HEK293 (cell line): ENCODE measurements at regions not wholly inside any gene's neighbourhood (a gene's known extent, or its start where the extent isn't known, plus 50 kb on each side); places are given as distances from the start of the nearest gene placed in this dataset.

ENCODE experiments used
- CTCF ChIA-PET: fragments of 350-600 bp; formaldehyde crosslinking; extraction: SDS; loops from one replicate; lab custom pipeline; 2021; ENCODE audit warnings: antibody characterized with exemption; lab: Yijun Ruan, JAX
- POLR2A ChIA-PET: fragments of 300-600 bp; formaldehyde crosslinking; extraction: SDS; loops from one replicate; lab custom pipeline; 2020; ENCODE audit warnings: antibody characterized with exemption, inconsistent platforms; lab: Yijun Ruan, JAX
- H3K27ac ChIP-seq: fragments of 200-500 bp; sonication (Bioruptor generic); 2 replicates; pipeline ENCODE4 v1.5.1; 2014; ENCODE audit warnings: low read depth, low read length, control low read depth, inconsistent platforms; ENCODE audit errors: extremely low read depth
- H3K36me3 ChIP-seq, 2 experiments: fragments of 200-500 bp in 1 of 2; sonication (Bioruptor generic) in 1 of 2; 1 replicate in 1 of 2; 2 replicates in 1 of 2; pipeline ENCODE4 v1.5.1; 2014 to 2017; ENCODE audit warnings: inconsistent platforms in 2 of 2, low read length in 2 of 2; ENCODE audit not compliant: control insufficient read depth in 2 of 2, insufficient read depth in 1 of 2
- H3K4me1 ChIP-seq: fragments of 200-500 bp; sonication (Bioruptor generic); 2 replicates; pipeline ENCODE4 v1.5.1; 2014; ENCODE audit warnings: mild to moderate bottlenecking, low read length, inconsistent platforms; ENCODE audit not compliant: control insufficient read depth, insufficient read depth
- H3K4me3 ChIP-seq: 2 replicates; pipeline ENCODE4 v1.5.1; 2011; ENCODE audit warnings: low read depth, mild to moderate bottlenecking, control low read depth, low read length, moderate library complexity
- H3K9me3 ChIP-seq: fragments of 200-500 bp; sonication (Bioruptor generic); 2 replicates; pipeline ENCODE4 v1.5.1; 2014; ENCODE audit warnings: low read depth, low read length, inconsistent platforms; ENCODE audit not compliant: control insufficient read depth, insufficient read depth
- EGR2 ChIP-seq: fragments of 450-650 bp; formaldehyde crosslinking; IDR thresholded peaks from 2 replicates; pipeline ENCODE4 v1.5.1; 2016; ENCODE audit warnings: low read depth, missing biosample characterization, missing genetic modification characterization
- KLF9 ChIP-seq: fragments of 450-650 bp; formaldehyde crosslinking; IDR thresholded peaks from 2 replicates; pipeline ENCODE4 v1.5.1; 2016; ENCODE audit warnings: missing biosample characterization, missing genetic modification characterization, low read depth
- MEIS1 ChIP-seq: sonication (generic); formaldehyde crosslinking; IDR thresholded peaks from 2 replicates; pipeline ENCODE4 v1.8.1; 2022; ENCODE audit warnings: missing genetic modification reagents, mild to moderate bottlenecking, borderline replicate concordance
- ZBTB7A ChIP-seq: fragments of 450-650 bp; formaldehyde crosslinking; IDR thresholded peaks from 2 replicates; pipeline ENCODE4 v1.5.1; 2016; ENCODE audit warnings: low read depth, missing biosample characterization, missing genetic modification characterization
- ZNF174 ChIP-seq: fragments of 450-650 bp; formaldehyde crosslinking; IDR thresholded peaks from 2 replicates; pipeline ENCODE4 v1.5.0; 2017; ENCODE audit warnings: missing biosample characterization, mild to moderate bottlenecking, missing genetic modification characterization
- ZNF19 ChIP-seq: fragments of 450-650 bp; formaldehyde crosslinking; IDR thresholded peaks from 2 replicates; pipeline ENCODE4; 2016; ENCODE audit warnings: missing biosample characterization, missing genetic modification characterization, low read depth
- ZNF2 ChIP-seq: fragments of 450-650 bp; formaldehyde crosslinking; IDR thresholded peaks from 2 replicates; pipeline ENCODE4 v1.5.1; 2016; ENCODE audit warnings: missing biosample characterization, missing genetic modification characterization
- ZNF239 ChIP-seq: fragments of 450-650 bp; formaldehyde crosslinking; IDR thresholded peaks from 2 replicates; pipeline ENCODE4 v1.5.1; 2016; ENCODE audit warnings: missing biosample characterization, missing genetic modification characterization
- TF ChIP-seq, protein P1 (sequence below): fragments of 450-650 bp; formaldehyde crosslinking; IDR thresholded peaks from 2 replicates; pipeline ENCODE4 v1.5.1; 2016; ENCODE audit warnings: missing biosample characterization, missing genetic modification characterization
- TF ChIP-seq, protein P2 (sequence below): fragments of 450-650 bp; formaldehyde crosslinking; IDR thresholded peaks from 2 replicates; pipeline ENCODE4 v1.5.1; 2016; ENCODE audit warnings: missing biosample characterization, missing genetic modification characterization
- TF ChIP-seq, protein P3 (sequence below): fragments of 450-650 bp; formaldehyde crosslinking; IDR thresholded peaks from 2 replicates; pipeline ENCODE4 v1.5.1; 2016; ENCODE audit warnings: missing biosample characterization, missing genetic modification characterization, borderline replicate concordance
- TF ChIP-seq, protein P4 (sequence below): fragments of 450-650 bp; formaldehyde crosslinking; IDR thresholded peaks from 2 replicates; pipeline ENCODE4 v1.5.1; 2016; ENCODE audit warnings: missing biosample characterization, missing genetic modification characterization
- TF ChIP-seq, protein P5 (sequence below): fragments of 450-650 bp; formaldehyde crosslinking; IDR thresholded peaks from 2 replicates; pipeline ENCODE4 v1.5.1; 2016; ENCODE audit warnings: missing biosample characterization, missing genetic modification characterization
- TF ChIP-seq, protein P6 (sequence below): IDR thresholded peaks from 2 replicates; pipeline ENCODE4 v1.6.1; 2011; ENCODE audit warnings: mild to moderate bottlenecking, low read depth, low read length, borderline replicate concordance

DNA sequence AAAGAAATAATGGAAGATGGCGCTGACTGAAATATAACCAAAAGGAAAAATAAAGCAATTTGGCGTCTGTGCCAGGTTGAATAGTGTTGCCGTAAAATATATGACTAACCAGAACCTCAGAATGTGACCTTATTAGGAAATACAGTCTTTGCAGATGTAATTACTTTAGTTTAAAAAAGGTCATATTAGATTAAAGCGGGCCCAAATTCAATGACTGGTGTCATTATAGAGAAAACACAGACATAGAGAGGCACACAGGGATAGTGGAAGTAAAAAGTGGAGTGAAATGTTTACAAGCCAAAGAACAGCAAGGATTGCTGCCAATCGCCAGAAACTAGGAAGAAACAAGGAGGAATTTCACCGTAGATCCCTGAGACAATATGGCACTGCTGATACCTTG is 521.2 kb downstream of the FRK start:
- TF ChIP-seq, protein P1, sequence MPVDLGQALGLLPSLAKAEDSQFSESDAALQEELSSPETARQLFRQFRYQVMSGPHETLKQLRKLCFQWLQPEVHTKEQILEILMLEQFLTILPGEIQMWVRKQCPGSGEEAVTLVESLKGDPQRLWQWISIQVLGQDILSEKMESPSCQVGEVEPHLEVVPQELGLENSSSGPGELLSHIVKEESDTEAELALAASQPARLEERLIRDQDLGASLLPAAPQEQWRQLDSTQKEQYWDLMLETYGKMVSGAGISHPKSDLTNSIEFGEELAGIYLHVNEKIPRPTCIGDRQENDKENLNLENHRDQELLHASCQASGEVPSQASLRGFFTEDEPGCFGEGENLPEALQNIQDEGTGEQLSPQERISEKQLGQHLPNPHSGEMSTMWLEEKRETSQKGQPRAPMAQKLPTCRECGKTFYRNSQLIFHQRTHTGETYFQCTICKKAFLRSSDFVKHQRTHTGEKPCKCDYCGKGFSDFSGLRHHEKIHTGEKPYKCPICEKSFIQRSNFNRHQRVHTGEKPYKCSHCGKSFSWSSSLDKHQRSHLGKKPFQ (tag by site-specific recombination): no peak
- TF ChIP-seq ZNF239 (no peak), ZNF19 (tag by site-specific recombination) (no peak), EGR2 (tag by site-specific recombination) (no peak), KLF9 (tag by site-specific recombination) (no peak), ZNF174 (no peak), ZBTB7A (tag by site-specific recombination) (no peak), MEIS1 (CRISPR knock-in tag) (no peak), ZNF2 (tag by site-specific recombination) (no peak)
- TF ChIP-seq, protein P2, sequence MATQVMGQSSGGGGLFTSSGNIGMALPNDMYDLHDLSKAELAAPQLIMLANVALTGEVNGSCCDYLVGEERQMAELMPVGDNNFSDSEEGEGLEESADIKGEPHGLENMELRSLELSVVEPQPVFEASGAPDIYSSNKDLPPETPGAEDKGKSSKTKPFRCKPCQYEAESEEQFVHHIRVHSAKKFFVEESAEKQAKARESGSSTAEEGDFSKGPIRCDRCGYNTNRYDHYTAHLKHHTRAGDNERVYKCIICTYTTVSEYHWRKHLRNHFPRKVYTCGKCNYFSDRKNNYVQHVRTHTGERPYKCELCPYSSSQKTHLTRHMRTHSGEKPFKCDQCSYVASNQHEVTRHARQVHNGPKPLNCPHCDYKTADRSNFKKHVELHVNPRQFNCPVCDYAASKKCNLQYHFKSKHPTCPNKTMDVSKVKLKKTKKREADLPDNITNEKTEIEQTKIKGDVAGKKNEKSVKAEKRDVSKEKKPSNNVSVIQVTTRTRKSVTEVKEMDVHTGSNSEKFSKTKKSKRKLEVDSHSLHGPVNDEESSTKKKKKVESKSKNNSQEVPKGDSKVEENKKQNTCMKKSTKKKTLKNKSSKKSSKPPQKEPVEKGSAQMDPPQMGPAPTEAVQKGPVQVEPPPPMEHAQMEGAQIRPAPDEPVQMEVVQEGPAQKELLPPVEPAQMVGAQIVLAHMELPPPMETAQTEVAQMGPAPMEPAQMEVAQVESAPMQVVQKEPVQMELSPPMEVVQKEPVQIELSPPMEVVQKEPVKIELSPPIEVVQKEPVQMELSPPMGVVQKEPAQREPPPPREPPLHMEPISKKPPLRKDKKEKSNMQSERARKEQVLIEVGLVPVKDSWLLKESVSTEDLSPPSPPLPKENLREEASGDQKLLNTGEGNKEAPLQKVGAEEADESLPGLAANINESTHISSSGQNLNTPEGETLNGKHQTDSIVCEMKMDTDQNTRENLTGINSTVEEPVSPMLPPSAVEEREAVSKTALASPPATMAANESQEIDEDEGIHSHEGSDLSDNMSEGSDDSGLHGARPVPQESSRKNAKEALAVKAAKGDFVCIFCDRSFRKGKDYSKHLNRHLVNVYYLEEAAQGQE (tag by site-specific recombination): no peak
- TF ChIP-seq, protein P3, sequence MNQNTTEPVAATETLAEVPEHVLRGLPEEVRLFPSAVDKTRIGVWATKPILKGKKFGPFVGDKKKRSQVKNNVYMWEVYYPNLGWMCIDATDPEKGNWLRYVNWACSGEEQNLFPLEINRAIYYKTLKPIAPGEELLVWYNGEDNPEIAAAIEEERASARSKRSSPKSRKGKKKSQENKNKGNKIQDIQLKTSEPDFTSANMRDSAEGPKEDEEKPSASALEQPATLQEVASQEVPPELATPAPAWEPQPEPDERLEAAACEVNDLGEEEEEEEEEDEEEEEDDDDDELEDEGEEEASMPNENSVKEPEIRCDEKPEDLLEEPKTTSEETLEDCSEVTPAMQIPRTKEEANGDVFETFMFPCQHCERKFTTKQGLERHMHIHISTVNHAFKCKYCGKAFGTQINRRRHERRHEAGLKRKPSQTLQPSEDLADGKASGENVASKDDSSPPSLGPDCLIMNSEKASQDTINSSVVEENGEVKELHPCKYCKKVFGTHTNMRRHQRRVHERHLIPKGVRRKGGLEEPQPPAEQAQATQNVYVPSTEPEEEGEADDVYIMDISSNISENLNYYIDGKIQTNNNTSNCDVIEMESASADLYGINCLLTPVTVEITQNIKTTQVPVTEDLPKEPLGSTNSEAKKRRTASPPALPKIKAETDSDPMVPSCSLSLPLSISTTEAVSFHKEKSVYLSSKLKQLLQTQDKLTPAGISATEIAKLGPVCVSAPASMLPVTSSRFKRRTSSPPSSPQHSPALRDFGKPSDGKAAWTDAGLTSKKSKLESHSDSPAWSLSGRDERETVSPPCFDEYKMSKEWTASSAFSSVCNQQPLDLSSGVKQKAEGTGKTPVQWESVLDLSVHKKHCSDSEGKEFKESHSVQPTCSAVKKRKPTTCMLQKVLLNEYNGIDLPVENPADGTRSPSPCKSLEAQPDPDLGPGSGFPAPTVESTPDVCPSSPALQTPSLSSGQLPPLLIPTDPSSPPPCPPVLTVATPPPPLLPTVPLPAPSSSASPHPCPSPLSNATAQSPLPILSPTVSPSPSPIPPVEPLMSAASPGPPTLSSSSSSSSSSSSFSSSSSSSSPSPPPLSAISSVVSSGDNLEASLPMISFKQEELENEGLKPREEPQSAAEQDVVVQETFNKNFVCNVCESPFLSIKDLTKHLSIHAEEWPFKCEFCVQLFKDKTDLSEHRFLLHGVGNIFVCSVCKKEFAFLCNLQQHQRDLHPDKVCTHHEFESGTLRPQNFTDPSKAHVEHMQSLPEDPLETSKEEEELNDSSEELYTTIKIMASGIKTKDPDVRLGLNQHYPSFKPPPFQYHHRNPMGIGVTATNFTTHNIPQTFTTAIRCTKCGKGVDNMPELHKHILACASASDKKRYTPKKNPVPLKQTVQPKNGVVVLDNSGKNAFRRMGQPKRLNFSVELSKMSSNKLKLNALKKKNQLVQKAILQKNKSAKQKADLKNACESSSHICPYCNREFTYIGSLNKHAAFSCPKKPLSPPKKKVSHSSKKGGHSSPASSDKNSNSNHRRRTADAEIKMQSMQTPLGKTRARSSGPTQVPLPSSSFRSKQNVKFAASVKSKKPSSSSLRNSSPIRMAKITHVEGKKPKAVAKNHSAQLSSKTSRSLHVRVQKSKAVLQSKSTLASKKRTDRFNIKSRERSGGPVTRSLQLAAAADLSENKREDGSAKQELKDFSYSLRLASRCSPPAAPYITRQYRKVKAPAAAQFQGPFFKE (tag by site-specific recombination): no peak
- TF ChIP-seq, protein P4, sequence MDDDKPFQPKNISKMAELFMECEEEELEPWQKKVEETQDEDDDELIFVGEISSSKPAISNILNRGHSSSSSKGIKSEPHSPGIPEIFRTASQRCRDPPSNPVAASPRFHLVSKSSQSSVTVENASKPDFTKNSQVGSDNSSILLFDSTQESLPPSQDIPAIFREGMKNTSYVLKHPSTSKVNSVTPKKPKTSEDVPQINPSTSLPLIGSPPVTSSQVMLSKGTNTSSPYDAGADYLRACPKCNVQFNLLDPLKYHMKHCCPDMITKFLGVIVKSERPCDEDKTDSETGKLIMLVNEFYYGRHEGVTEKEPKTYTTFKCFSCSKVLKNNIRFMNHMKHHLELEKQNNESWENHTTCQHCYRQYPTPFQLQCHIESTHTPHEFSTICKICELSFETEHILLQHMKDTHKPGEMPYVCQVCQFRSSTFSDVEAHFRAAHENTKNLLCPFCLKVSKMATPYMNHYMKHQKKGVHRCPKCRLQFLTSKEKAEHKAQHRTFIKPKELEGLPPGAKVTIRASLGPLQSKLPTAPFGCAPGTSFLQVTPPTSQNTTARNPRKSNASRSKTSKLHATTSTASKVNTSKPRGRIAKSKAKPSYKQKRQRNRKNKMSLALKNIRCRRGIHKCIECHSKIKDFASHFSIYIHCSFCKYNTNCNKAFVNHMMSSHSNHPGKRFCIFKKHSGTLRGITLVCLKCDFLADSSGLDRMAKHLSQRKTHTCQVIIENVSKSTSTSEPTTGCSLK (tag by site-specific recombination): no peak
- TF ChIP-seq, protein P5, sequence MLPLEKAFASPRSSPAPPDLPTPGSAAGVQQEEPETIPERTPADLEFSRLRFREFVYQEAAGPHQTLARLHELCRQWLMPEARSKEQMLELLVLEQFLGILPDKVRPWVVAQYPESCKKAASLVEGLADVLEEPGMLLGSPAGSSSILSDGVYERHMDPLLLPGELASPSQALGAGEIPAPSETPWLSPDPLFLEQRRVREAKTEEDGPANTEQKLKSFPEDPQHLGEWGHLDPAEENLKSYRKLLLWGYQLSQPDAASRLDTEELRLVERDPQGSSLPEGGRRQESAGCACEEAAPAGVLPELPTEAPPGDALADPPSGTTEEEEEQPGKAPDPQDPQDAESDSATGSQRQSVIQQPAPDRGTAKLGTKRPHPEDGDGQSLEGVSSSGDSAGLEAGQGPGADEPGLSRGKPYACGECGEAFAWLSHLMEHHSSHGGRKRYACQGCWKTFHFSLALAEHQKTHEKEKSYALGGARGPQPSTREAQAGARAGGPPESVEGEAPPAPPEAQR (tag by site-specific recombination): no peak
- TF ChIP-seq, protein P6, sequence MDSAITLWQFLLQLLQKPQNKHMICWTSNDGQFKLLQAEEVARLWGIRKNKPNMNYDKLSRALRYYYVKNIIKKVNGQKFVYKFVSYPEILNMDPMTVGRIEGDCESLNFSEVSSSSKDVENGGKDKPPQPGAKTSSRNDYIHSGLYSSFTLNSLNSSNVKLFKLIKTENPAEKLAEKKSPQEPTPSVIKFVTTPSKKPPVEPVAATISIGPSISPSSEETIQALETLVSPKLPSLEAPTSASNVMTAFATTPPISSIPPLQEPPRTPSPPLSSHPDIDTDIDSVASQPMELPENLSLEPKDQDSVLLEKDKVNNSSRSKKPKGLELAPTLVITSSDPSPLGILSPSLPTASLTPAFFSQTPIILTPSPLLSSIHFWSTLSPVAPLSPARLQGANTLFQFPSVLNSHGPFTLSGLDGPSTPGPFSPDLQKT: no peak
- Histone ChIP-seq H3K4me1 (no peaks in the 10 kb centered on the region), H3K36me3 (no peaks in the 10 kb centered on the region), H3K9me3 (no peaks in the 10 kb centered on the region), H3K4me3 (no peak overlapping the region), H3K27ac (no peak overlapping the region)
- POLR2A ChIA-PET: no interaction called here
- CTCF ChIA-PET: no interaction called here
